GM19328 (cell line): ENCODE measurements at regions not wholly inside any gene's neighbourhood (a gene's known extent, or its start where the extent isn't known, plus 50 kb on each side); places are given as distances from the start of the nearest gene placed in this dataset.

Experiments
- ATAC-seq: cut with Tn5 transposase; IDR thresholded peaks from one replicate; pipeline ENCODE4 v1.9.1; 2021; ENCODE audit warnings: mild to moderate bottlenecking, moderate library complexity; ENCODE audit not compliant: unreplicated experiment

GRCh38 chr3:84439476-84439875, 519.3 kb upstream of the CADM2 start:
- ATAC-seq, result no peak

DNA sequence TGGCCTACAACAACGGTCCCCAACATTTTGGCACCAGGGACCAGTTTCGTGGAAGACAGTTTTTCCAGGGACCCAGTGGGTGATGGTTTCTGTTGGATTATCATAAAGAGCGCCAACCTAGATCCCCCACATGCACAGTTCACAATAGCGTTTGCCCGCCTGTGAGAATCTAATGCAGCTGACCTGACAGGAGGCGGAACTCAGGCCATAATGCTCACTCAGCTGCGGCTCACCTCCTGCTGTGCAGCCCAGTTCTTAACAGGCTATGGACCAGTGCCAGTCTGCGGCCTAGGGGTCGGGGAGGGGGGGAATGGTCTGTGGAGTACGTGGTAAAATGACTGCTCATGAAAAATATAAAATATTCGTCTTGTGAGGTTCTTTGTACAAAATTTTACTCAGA, 518.5 kb upstream of the CADM2 start:
- no peak for ATAC-seq

- ATAC-seq, result no peak
Observed at GRCh38 chr3:84442533-84442932, 516.3 kb upstream of the CADM2 start.

GRCh38 chr3:84444726-84445521, 513.9 kb upstream of the CADM2 start:
- ATAC-seq, result no peak

- no peak for ATAC-seq
Observed at GRCh38 chr3:84487296-84487695, 471.5 kb upstream of the CADM2 start.

DNA sequence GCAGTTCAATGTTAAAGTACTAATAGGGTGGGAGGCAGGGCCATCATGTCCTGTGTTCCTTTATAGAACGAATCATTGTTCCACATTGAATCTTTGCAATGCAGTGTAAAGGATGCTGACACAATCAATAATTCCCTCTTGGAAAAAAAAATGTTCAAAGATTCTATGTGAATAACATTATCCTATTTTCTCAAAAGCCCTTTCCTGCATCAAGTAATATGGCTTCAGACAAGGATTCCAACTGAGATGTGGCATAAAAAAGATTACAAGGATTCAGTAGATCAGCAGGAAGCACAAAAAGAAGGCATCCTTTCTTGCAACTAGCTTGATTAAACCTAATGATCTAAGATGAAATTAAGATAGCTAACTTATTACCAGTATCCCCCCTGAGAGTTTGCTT, 454.0 kb upstream of the CADM2 start:
- no peak for ATAC-seq

DNA sequence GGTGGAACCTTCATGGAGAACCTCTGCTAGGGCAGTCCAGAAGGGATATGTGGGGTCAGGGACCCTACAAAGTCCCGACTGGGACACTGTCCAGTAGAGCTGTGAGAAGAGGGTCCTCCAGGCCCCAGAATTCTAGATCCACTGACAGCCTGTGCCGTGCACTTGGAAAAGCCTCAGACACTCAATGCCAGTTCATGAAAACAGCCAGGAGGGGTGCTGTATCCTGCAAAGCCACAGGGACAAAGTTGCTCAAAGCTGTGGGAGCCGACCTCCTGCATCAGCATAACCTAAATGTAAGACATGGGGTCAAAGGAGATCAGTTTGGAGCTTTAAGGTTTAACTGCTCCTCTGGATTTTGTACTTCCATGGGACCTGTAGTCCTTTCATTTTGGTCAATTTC, 448.8 kb upstream of the CADM2 start:
- ATAC-seq, result no peak

DNA sequence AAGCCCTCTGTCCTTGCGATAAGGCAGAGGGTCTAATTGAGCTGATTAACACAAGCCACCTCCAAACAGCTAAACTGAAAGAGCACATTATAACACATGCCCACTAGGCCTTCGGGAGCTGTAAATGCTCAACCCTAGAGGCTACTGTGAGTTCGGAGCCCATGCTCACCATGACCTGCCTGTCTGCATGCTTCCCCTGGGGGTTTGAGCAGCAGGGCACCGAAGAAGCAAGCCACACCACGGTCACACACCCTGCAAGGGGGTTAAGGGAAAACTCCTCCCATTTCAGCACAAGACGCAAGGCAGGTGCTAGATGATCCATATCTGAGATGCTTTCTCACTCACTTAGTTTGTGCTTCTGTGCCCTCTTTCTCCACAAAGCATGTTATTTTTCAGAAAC, 435.9 kb upstream of the CADM2 start:
- no peak for ATAC-seq

DNA sequence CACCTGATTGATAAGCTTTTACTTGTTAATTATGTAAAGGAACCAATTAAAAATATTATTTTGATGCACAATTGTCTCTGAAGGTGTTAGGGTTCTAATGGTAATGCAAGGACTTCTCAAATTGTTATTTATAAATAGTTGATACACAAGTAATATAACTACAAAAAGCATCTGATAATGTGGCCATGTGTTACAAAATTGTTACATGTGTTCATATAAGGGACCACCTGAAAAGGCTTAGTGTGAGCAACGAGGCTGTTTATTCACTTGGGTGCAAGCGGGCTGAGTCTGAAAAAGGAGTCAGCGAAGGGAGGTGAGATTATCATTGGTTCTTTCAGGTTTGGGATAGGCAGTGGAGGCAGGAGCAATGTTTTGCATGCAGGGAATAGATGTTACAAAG, 421.9 kb upstream of the CADM2 start:
- ATAC-seq, result no peak

- ATAC-seq, result no peak
Observed at GRCh38 chr3:84538597-84538996, 420.2 kb upstream of the CADM2 start.

DNA sequence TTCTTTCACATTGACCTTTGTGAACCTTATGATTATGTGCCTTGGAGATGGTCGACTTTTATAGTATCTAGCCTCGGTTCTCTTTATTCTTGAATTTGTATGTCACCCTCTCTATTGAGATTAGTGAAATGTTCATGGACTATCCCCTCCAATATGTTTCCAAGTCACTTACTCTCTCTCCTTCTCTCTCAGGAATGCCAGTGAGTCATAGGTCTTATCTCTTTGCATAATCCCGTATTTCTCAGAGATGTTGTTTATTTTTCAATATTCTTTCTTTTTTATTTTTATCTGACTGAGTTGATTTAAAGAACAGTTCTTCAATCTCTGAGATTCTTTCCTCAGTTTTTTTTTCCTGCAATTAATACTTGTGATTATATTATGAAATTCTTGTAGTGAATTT, 411.6 kb upstream of the CADM2 start:
- ATAC-seq, result no peak

GRCh38 chr3:84547971-84548970, 410.5 kb upstream of the CADM2 start:
- peak; percentile 94 for ATAC-seq

- no peak for ATAC-seq
Observed at GRCh38 chr3:84555629-84556028, 403.2 kb upstream of the CADM2 start.

GRCh38 chr3:84566256-84566655, 392.5 kb upstream of the CADM2 start:
- ATAC-seq, result no peak

DNA sequence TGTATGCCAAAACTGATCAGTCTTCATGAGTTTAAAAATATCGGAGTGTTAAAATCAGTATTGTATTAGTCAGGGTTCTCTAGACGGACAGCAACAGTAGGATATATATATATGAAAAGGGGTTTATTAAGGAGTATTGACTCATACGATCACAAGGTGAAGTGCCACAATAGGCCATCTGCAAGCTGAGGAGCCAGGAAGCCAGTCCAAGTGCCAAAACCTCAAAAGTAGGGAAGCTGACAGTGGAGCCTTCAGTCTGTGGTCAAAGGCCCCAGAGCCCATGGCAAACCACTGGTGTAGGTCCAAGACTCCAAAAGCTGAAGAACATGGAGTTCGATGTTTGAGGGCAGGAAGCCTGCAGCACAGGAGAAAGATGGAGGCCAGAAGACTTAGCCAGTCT, 391.0 kb upstream of the CADM2 start:
- no peak for ATAC-seq

- ATAC-seq, result no peak
Observed at GRCh38 chr3:84573962-84574361, 384.8 kb upstream of the CADM2 start.

DNA sequence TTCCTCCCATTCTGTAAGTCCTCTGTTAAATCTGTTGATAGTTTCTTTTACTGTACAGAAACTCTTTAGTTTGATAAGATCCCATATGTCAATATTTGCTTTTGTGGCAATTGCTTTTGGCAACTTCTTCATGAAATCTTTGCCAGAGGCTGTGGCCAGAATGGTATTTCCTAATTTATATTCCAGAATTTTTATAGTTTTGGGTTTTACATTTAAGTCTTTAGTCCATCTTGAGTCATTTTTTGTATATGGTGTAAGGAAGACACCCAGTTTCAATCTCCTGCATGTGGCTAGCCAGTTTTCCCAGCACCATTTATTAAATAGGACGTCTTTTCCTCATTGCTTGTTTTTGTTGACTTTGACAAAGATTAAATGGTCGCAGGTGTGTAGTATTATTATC, 372.4 kb upstream of the CADM2 start:
- no peak for ATAC-seq

- no peak for ATAC-seq
Observed at GRCh38 chr3:84600703-84601225, 358.0 kb upstream of the CADM2 start.

- ATAC-seq, result no peak
Observed at GRCh38 chr3:84601303-84601702, 357.5 kb upstream of the CADM2 start.

DNA sequence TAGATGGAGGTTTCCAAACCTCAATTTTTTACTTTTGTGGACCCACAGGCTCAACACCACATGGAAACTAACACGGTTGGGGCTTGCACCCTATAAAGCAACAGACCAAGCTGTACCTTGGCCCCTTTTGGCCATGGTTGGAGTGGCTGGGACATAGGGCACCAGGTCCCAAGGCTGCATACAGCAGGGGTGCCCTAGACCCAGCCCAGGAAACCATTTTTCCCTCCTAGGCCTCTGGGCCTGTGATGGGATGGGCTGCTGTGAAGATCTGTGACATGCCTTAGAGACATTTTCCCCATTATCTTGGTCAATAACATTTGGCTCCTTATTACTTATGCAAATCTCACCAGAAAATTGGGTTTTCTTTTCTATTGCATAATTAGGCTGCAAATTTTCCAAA, 337.0 kb upstream of the CADM2 start:
- ATAC-seq, result no peak

DNA sequence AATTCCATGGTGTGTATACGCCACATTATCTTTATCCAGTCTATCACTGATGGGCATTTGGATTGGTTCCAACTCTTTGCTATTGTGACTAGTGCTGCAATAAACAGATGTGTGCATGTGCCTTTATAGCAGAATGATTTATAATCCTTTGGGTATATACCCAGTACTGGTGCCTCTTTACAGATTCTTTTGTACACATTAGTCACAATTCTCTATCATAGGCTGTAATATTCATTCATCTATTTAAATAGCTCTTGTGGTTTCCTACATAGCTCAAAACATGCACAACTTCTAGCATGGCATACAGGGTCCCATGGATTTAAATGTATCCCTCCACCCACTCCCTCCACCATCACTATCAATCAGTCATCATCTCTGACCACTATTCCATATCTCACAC, 324.1 kb upstream of the CADM2 start:
- no peak for ATAC-seq

GRCh38 chr3:84637272-84637671, 321.5 kb upstream of the CADM2 start:
- no peak for ATAC-seq
